ENCODE measurements at regions not wholly inside any gene's neighbourhood (a gene's known extent, or its start where the extent isn't known, plus 50 kb on each side); places are given as distances from the start of the nearest gene placed in this dataset.

DNA sequence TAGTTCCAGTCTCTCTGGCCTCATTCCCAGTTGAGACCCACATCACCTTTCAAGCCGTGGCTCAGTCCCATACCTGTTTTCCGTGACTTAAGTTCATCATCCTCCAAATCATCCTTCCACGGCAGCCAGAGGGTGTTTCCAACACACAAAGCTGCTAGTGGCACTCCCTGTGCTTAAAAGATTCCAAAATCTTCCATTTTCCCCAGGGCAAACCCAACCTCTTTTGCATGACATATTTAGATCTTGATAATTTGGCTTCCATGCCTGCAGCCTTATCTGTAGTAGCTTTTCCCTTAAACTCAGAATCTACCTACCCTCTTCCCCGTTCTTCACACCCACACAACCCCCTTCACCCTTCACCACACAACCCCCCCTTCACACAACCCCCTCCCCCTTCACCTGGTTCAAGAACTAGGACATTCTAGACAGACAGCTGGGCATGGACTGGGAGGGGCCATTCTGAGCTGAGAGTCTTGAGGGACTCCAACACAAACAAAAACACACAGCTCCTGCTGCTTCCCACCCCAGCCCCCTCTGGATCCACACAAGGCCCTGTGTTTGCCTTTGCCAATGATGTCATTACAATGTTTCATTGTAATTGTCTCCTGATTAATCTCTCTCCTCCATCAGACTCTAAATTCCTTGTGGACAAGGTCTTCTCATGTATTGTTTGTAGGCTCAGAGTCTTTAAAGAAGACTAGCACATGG lies 268.2 kb downstream of the SH3GL2 start:
- Mint-ChIP-seq H3K9me3 (peaks cover 8 to 11% of the 10 kb centered on the region in 2 donors), H3K36me3 (ENCODE audit: insufficient read depth in 2 of 2) (peaks cover 0 to 3% of the 10 kb centered on the region in 2 donors), H3K4me3 (no peak overlapping the region), H3K27ac (no peak overlapping the region), H3K4me1 (ENCODE audit: low read depth) (no peaks in the 10 kb centered on the region), H3K27me3 (ENCODE audit: low read depth) (no peaks in the 10 kb centered on the region)
- DNase-seq (no peak), ATAC-seq (replicated peaks in 1 of 2) (no peak)

DNA sequence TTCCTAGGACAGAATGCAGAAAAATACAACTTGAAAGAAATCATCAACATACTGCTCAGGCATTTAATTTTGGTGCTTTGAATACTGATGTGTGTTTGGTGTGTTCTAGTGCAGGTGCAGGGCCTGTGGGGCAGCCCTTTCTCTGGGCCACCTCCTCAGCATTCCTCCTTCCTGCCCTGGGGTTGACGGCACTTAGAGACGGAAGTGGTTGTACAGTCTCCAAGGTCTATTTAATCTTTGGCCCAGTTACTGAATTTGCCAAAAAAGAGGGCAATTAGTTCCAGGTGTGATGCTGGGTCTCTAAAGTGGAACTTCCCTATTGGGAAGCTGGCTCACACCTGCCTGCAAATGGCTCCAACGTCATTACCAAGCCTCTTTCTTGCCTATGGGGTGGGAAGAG lies 269.0 kb downstream of the SH3GL2 start:
- Mint-ChIP-seq H3K4me3 (no peak overlapping the region), H3K27ac (no peak overlapping the region), H3K4me1 (ENCODE audit: low read depth) (no peaks in the 10 kb centered on the region), H3K36me3 (ENCODE audit: insufficient read depth in 2 of 2) (peaks cover 0 to 3% of the 10 kb centered on the region in 2 donors), H3K9me3 (peaks cover 8 to 11% of the 10 kb centered on the region in 2 donors), H3K27me3 (ENCODE audit: low read depth) (no peaks in the 10 kb centered on the region)
- DNase-seq, result no peak
- ATAC-seq (replicated peaks in 1 of 2), result no peak

- Mint-ChIP-seq H3K36me3 (ENCODE audit: insufficient read depth in 2 of 2) (no peaks in the 10 kb centered on the region), H3K27me3 (ENCODE audit: low read depth) (no peaks in the 10 kb centered on the region), H3K4me1 (ENCODE audit: low read depth) (no peaks in the 10 kb centered on the region), H3K9me3 (peaks cover 2 to 3% of the 10 kb centered on the region in 2 donors), H3K4me3 (no peak overlapping the region), H3K27ac (no peak overlapping the region)
- ATAC-seq (replicated peaks in 1 of 2) (no peak), DNase-seq (no peak)
Measured at GRCh38 chr9:17852108-17852507, 273.2 kb downstream of the SH3GL2 start.

GRCh38 chr9:17854487-17854886 lies 275.6 kb downstream of the SH3GL2 start:
- H3K36me3 Mint-ChIP-seq (ENCODE audit: insufficient read depth in 2 of 2), result no peaks in the 10 kb centered on the region
- H3K27ac Mint-ChIP-seq, result no peak overlapping the region
- peaks cover 2 to 3% of the 10 kb centered on the region in 2 donors for H3K9me3 Mint-ChIP-seq
- no peak for ATAC-seq (replicated peaks in 1 of 2)
- H3K4me1 Mint-ChIP-seq (ENCODE audit: low read depth), result no peaks in the 10 kb centered on the region
- no peak for DNase-seq
- no peaks in the 10 kb centered on the region for H3K27me3 Mint-ChIP-seq (ENCODE audit: low read depth)
- H3K4me3 Mint-ChIP-seq, result no peak overlapping the region

DNA sequence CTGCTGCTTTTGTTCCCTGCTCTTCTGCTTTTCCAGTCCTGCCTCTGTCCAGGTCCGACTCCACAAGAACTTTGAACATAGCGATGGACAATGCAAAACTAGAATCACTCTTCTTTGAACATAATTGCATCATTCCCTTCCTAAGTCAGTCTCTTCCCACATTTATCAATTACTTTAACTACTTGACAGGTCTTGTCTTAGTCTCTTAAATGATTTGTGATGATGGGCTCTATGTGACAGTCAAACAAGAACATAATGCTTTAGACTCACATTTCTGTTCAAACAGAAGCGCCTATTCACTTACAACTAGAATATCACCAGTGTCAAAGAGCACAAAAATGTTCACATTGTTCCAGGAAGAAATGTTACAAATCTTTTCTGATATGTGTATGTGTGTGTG lies 278.1 kb downstream of the SH3GL2 start:
- no peak overlapping the region for H3K27ac Mint-ChIP-seq
- no peaks in the 10 kb centered on the region for H3K4me1 Mint-ChIP-seq (ENCODE audit: low read depth)
- H3K9me3 Mint-ChIP-seq, result peaks cover 2 to 4% of the 10 kb centered on the region in 2 donors
- no peaks in the 10 kb centered on the region for H3K27me3 Mint-ChIP-seq (ENCODE audit: low read depth)
- no peak overlapping the region for H3K4me3 Mint-ChIP-seq
- H3K36me3 Mint-ChIP-seq (ENCODE audit: insufficient read depth in 2 of 2), result no peaks in the 10 kb centered on the region
- DNase-seq (no peak), ATAC-seq (replicated peaks in 1 of 2) (no peak)

DNA sequence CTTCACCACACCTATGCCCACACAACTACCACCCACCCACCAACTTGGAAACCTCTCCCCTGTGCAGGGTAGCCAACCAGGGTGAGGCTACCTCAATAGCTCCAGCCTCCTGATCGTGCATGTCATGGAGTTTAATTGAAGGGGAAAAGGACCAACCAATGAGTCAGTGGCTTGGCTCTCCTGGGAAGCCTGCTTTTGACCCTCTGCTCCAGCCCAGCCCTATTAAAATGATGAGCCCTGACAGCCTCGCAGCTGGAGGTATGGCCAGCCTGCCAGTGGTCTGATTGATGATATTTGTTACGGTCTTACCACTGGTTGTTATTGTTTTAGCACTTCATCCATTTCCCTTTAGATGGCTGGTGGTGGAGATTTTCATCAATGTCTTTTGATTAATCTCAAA lies 280.4 kb downstream of the SH3GL2 start:
- ATAC-seq (replicated peaks in 1 of 2) (no peak), DNase-seq (no peak)
- Mint-ChIP-seq H3K27ac (no peak overlapping the region), H3K4me3 (no peak overlapping the region), H3K27me3 (ENCODE audit: low read depth) (no peaks in the 10 kb centered on the region), H3K9me3 (peaks cover 2 to 5% of the 10 kb centered on the region in 2 donors), H3K36me3 (ENCODE audit: insufficient read depth in 2 of 2) (no peaks in the 10 kb centered on the region), H3K4me1 (ENCODE audit: low read depth) (no peaks in the 10 kb centered on the region)

DNA sequence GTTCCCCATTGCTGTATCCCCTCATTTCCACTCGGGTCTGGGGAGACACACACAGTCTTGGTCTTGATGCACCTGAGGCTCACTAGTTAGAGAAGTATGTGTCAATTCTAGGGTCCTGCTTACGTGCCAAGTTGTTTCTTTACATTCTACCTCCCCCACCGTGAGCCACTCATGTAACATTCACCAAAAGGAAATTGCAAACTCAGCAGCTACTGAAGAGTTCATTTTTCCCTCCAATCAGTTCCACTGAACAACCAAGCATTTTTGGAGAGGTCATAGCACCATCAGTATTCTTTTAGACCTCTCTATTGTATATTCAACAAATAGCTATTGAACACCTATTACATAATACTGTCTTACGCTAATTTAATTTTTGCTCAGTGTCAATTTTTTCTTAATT lies 281.1 kb downstream of the SH3GL2 start:
- no peaks in the 10 kb centered on the region for H3K27me3 Mint-ChIP-seq (ENCODE audit: low read depth)
- H3K36me3 Mint-ChIP-seq (ENCODE audit: insufficient read depth in 2 of 2), result no peaks in the 10 kb centered on the region
- DNase-seq (no peak), ATAC-seq (replicated peaks in 1 of 2) (no peak)
- H3K4me1 Mint-ChIP-seq (ENCODE audit: low read depth), result no peaks in the 10 kb centered on the region
- no peak overlapping the region for H3K4me3 Mint-ChIP-seq
- H3K9me3 Mint-ChIP-seq, result peaks cover 2 to 5% of the 10 kb centered on the region in 2 donors
- no peak overlapping the region for H3K27ac Mint-ChIP-seq

DNA sequence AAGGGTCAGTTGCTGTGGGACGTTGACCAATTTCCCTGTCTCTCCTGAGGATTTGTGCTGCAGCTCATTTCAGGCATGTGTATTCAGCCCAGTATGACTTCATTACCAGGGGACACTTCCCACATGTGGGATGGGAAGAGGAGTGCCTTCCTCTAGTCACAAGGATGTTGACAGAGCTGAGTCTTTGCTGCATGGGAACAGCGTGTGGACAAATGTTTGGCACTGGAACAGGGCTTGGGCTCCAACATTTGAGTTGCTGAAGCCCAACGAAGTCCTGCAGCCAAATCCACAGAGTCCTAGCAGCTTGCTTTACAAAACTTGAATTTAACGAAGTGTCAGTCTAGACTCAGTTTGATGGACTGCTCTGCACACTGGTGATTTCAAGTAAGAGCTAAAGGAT lies 283.2 kb downstream of the SH3GL2 start:
- no peak overlapping the region for H3K27ac Mint-ChIP-seq
- H3K4me3 Mint-ChIP-seq, result no peak overlapping the region
- H3K4me1 Mint-ChIP-seq (ENCODE audit: low read depth), result no peaks in the 10 kb centered on the region
- DNase-seq, result no peak
- H3K27me3 Mint-ChIP-seq (ENCODE audit: low read depth), result no peaks in the 10 kb centered on the region
- ATAC-seq (replicated peaks in 1 of 2), result no peak
- no peaks in the 10 kb centered on the region for H3K36me3 Mint-ChIP-seq (ENCODE audit: insufficient read depth in 2 of 2)
- H3K9me3 Mint-ChIP-seq, result peaks cover 0 to 2% of the 10 kb centered on the region in 2 donors

DNA sequence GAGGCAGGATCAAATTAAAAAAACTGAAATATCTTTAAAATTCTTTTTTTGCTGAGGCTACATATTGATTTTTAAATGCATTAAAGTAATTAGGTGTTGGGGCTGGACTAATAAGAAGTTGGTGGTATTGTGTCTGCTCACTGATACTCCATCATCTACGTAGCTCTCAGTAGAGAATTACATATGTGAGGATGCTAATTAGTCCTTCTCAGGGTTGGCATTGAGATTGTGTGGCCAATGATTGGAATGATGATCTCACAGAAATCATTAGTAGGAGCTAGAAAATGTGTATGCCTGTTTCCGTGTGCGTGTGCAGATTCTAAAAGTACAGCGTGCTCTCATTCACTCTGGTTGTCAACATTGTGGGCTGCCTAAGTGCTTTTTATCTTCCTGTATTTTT lies 283.8 kb downstream of the SH3GL2 start:
- H3K4me1 Mint-ChIP-seq (ENCODE audit: low read depth), result no peaks in the 10 kb centered on the region
- H3K9me3 Mint-ChIP-seq, result peaks cover 2% of the 10 kb centered on the region in 2 donors

DNA sequence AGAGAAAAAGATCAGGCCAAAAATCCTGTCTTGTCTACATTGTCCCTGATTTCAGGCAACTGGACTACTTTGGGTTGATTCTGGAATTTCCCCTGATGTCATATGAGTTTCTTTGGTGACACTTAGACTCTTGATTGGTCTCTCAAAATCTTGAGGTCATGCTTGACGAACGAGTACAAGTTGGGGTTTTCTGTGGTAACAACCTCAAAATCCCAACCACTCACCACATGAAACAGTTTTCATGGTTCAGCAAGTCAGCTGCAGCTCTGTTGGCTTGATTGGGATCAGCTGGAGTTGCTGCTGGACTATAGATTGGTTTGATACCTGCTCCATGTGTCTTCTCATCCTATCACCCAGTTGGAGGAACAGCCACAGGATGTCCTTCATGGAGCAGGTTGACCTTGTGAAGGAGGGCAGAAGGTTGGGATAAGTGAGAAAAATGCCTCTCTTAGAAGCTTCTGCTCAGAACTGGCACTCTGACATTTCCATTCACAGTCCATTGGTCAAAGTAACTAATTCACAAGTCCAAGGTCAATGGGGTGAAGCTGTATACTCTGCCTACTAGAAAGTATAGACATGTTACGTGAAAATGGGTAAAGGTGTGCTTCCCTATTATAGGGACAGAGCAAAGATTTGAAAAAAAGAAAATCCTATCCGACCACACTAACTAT lies 284.5 kb downstream of the SH3GL2 start:
- Mint-ChIP-seq H3K4me3 (no peak overlapping the region), H3K36me3 (ENCODE audit: insufficient read depth in 2 of 2) (no peaks in the 10 kb centered on the region), H3K27ac (no peak overlapping the region), H3K27me3 (ENCODE audit: low read depth) (no peaks in the 10 kb centered on the region), H3K9me3 (peaks cover 3% of the 10 kb centered on the region in 2 donors), H3K4me1 (ENCODE audit: low read depth) (no peaks in the 10 kb centered on the region)
- DNase-seq, result no peak
- ATAC-seq (replicated peaks in 1 of 2), result no peak

More for the DNA sequence above, 283.8 kb downstream of the SH3GL2 start:
- no peak overlapping the region for H3K27ac Mint-ChIP-seq
- ATAC-seq (replicated peaks in 1 of 2), result no peak
- no peak for DNase-seq
- no peaks in the 10 kb centered on the region for H3K36me3 Mint-ChIP-seq (ENCODE audit: insufficient read depth in 2 of 2)
- H3K27me3 Mint-ChIP-seq (ENCODE audit: low read depth), result no peaks in the 10 kb centered on the region
- no peak overlapping the region for H3K4me3 Mint-ChIP-seq

DNA sequence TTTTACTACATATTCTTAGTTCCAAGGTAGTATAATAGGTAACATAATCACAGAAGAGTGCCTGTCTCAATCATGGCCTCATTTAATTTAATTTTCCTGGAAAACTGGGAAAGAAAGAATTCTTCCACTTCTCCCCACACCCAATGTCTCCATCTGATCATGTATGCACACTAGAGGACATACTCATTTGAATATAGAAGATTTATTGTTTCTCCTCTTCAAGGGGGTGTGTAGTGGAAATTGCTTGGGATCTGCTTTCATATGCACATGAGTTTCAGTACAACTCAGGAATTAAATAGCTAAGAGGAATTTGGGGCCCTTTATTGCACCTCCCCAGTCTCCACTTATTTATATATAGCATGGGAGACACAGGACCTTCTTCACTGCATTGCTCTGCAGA lies 285.1 kb downstream of the SH3GL2 start:
- DNase-seq (no peak), ATAC-seq (replicated peaks in 1 of 2) (no peak)
- H3K4me3 Mint-ChIP-seq, result no peak overlapping the region
- H3K27ac Mint-ChIP-seq, result no peak overlapping the region
- no peaks in the 10 kb centered on the region for H3K36me3 Mint-ChIP-seq (ENCODE audit: insufficient read depth in 2 of 2)
- H3K9me3 Mint-ChIP-seq, result peaks cover 4 to 5% of the 10 kb centered on the region in 2 donors
- no peaks in the 10 kb centered on the region for H3K4me1 Mint-ChIP-seq (ENCODE audit: low read depth)
- H3K27me3 Mint-ChIP-seq (ENCODE audit: low read depth), result no peaks in the 10 kb centered on the region

DNA sequence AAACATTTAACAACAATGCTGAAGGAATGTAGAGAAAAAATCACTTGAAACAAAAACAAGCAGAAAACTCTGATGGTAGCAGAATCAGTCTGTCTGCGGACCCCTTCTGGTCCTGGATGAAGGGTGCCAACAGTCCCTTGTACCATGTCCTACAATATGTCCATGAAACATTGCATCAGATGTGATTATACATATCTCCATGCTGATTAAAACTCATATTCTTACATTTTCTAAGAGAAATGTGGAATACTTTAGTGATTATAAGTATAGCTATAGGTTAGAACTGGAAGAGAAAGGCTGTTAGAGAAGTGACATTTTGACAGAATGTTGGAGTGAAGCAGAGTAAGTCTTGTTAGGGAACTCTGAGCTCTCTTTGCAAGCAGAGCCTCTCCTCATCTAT lies 286.1 kb downstream of the SH3GL2 start:
- Mint-ChIP-seq H3K4me1 (ENCODE audit: low read depth) (no peaks in the 10 kb centered on the region), H3K36me3 (ENCODE audit: insufficient read depth in 2 of 2) (no peaks in the 10 kb centered on the region), H3K27me3 (ENCODE audit: low read depth) (no peaks in the 10 kb centered on the region), H3K9me3 (peaks cover 4 to 7% of the 10 kb centered on the region in 2 donors), H3K27ac (no peak overlapping the region), H3K4me3 (no peak overlapping the region)
- no peak for ATAC-seq (replicated peaks in 1 of 2)
- no peak for DNase-seq

DNA sequence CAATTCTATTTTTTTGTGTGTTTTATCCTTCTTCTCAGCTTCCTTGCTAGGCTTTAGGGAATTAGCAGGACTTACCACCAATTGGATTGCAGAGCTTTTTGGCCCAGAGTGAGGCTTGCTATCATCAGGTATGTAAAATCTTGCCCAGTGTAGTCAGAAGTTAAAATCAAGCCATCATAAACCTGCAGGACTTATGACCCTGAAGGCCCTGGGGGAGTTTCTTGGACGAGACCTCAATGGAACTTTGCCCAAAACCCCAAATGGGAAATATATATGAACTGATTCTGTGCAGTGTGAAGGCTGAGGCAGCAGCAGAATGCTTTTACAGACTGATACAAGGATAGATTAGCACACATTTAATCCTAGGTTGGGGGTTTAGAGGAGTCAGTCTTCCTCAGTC lies 287.0 kb downstream of the SH3GL2 start:
- Mint-ChIP-seq H3K4me1 (ENCODE audit: low read depth) (no peaks in the 10 kb centered on the region), H3K27me3 (ENCODE audit: low read depth) (no peaks in the 10 kb centered on the region), H3K4me3 (no peak overlapping the region), H3K36me3 (ENCODE audit: insufficient read depth in 2 of 2) (no peaks in the 10 kb centered on the region), H3K27ac (no peak overlapping the region), H3K9me3 (peaks cover 4 to 7% of the 10 kb centered on the region in 2 donors)
- ATAC-seq (replicated peaks in 1 of 2) (no peak), DNase-seq (no peak)

DNA sequence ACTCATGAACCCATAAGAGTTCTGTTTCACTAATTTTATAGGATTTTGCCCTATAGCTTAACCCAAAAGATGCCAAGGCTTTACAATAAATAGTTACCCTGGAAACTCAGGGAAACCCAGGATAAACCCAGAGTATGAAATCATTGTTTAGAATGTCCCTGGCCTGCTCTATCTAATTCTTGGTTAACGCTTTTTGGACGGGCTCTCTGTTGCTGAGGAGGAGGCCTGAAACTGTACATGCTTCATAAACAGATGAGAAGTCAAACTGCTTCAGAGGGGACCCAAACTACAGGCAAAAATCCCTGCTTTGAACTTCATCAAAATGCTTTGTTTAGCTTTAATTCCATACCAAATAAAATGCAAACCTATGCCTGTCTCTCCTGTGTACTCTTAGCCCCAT lies 291.9 kb downstream of the SH3GL2 start:
- Mint-ChIP-seq H3K27ac (no peak overlapping the region), H3K4me1 (ENCODE audit: low read depth) (no peaks in the 10 kb centered on the region), H3K27me3 (ENCODE audit: low read depth) (no peaks in the 10 kb centered on the region), H3K36me3 (ENCODE audit: insufficient read depth in 2 of 2) (no peaks in the 10 kb centered on the region), H3K9me3 (peaks cover 2 to 7% of the 10 kb centered on the region in 2 donors), H3K4me3 (no peak overlapping the region)
- DNase-seq, result no peak
- no peak for ATAC-seq (replicated peaks in 1 of 2)
